ENCODE measurements at regions not wholly inside any gene's neighbourhood (a gene's known extent, or its start where the extent isn't known, plus 50 kb on each side); places are given as distances from the start of the nearest gene placed in this dataset.
"Not testable (repeated sequence)": the region's sequence is repeated elsewhere in the genome, so short reads cannot be mapped to it uniquely, and the experiment has no call there.

- no peak for DNase-seq (ENCODE audit: low read depth)
Observed at GRCh38 chr3:102332205-102332604, 102.6 kb upstream of the ZPLD1 start.

GRCh38 chr3:102332934-102333333 is 101.9 kb upstream of the ZPLD1 start:
- DNase-seq (ENCODE audit: low read depth): no peak

DNA sequence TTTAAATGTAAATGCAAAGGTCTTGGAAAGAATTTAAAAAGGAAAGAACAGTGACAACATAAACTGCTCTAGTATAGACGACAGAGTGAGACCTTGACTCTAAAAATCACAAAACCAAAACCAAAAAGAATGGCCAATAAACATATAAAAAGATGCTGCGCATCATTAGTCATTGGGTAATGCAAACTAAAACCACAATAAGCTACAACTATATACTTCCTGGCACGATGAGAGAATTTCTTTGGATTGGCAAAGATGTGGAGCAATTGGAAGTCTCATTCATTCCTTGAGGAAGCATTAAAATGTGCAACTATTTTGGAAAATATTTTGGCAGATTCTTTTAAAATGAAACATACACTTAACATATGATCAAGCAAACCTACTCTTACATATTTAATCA is 98.7 kb upstream of the ZPLD1 start:
- no peak for DNase-seq (ENCODE audit: low read depth)

DNA sequence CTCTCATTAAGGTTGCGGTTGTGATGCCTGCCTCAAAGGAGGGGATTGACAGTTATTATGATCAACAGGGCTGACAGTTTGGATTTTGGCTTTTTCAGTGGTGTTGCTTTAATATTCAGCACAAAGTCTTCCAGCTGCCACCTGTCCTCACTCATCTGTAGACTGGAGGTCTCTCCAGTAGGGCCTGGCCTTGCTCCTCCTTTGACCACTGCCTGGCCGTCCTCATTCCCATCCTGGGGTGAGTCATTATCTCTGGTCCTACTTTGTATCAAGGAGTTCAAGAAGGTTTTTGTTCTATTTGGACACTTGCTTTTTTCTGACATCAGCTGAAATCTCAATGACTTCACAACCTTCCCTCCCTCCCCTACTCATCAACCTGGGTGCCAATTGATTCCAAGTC is 95.1 kb upstream of the ZPLD1 start:
- no peak for DNase-seq (ENCODE audit: low read depth)

- no peak for DNase-seq (ENCODE audit: low read depth)
Observed at GRCh38 chr3:102346897-102347296, 87.9 kb upstream of the ZPLD1 start.

- no peak for DNase-seq (ENCODE audit: low read depth)
Observed at GRCh38 chr3:102348904-102349303, 85.9 kb upstream of the ZPLD1 start.

- no peak for DNase-seq (ENCODE audit: low read depth)
Observed at GRCh38 chr3:102353148-102353547, 81.7 kb upstream of the ZPLD1 start.

- DNase-seq (ENCODE audit: low read depth): no peak
Observed at GRCh38 chr3:102353805-102354204, 81.0 kb upstream of the ZPLD1 start.

DNA sequence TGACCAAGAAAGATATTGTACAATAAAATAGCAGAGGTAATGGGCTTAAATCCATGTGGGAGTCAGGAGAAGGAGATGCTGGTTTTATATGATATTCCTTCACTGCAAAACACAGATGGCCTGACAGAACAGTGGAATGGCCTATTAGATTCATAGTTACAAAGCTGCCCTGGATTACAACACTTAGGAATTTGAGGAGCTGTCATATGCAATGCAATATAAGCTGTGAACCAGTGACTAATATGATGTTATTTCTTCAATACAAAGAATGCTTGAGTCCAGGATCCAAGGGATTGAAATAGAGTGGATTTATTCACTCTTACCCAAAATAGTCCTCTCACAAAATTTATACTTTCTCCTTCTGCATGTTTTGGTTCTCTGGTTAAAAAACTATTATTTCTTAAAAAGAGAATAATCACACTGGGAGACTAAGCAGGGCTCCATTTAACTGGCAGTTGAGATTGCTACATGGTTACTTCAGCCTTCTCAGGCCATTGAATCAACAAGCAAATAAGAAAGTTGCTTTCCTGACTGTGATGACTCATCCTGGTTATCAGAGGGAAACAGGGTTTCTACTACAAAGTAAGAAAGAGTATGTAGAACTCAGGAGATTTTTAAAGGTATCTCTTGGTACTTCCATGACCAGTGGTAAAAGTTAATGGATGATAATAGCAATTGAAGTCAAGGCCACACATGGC is 79.8 kb upstream of the ZPLD1 start:
- no peak for DNase-seq (ENCODE audit: low read depth)

DNA sequence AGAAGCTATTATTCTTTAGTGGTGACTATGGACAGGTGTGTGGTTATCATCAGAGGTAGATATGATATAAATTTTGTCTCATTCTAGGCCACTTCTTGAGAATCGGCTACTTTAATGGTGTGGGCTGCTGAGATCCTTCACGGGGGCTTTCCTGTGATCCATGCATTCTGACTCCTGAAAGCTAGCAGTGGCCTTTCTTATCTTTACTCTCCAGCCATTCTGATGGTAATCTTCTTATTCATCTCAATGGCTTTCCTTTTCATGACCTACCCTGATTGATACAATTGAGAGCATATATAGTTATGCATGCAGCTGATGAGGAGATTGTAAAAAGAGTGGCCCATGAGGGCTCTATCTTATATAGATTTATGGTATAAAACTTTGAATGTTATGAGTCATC is 78.3 kb upstream of the ZPLD1 start:
- no peak for DNase-seq (ENCODE audit: low read depth)

DNA sequence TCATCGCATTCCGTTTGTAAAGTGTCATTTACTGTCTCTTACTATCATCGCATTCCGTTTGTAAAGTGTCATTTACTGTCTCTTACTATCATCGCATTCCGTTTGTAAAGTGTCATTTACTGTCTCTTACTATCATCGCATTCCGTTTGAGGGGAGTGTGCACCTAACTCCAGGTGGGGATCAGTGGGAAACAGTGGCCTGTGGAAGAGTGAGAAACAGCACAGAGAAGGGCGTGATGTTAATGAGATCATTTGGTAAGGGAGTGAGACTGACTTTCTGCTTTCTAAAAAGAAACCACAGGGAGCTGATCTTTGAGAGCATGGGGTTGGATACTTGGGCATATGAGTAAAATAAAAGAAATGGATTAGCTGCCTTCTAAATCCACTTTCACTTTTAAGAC is 77.5 kb upstream of the ZPLD1 start:
- not testable (repeated sequence) for DNase-seq (ENCODE audit: low read depth)

DNA sequence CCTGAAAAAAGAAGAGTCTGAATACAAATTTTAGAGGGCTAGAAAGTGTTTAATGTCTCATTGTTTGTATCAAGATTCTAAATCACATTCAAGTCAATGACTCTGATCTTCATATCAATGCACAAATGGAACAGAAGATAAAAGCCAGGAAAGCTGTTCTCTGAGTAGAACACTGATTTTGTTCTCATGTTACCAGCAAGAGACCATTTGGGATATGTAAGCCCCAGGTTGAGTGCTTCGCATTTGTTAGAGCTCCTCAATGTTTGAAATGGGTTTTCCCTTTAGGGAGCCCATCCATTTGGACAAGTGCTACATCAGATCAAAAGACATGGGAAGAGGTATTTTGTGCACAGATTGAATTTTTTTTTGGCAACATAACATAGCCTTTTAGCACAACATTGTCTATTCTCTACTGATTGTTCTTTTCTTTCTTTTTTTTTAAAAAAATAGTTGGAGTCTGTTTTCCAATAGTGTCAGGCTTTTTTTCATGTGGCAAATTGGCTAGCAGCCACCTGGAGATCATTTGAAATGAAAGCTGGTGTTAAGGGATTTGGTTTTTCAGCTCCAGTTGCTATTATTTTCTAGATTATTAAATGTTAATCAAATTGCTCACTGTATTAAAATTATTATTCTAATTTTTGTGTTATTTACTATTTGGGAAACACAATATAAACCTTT is 74.5 kb upstream of the ZPLD1 start:
- no peak for DNase-seq (ENCODE audit: low read depth)

- DNase-seq (ENCODE audit: low read depth): no peak
Observed at GRCh38 chr3:102361101-102361500, 73.7 kb upstream of the ZPLD1 start.

GRCh38 chr3:102366116-102366515 is 68.7 kb upstream of the ZPLD1 start:
- not testable (repeated sequence) for DNase-seq (ENCODE audit: low read depth)

GRCh38 chr3:102374863-102375634 is 59.8 kb upstream of the ZPLD1 start:
- no peak for DNase-seq (ENCODE audit: low read depth)

DNA sequence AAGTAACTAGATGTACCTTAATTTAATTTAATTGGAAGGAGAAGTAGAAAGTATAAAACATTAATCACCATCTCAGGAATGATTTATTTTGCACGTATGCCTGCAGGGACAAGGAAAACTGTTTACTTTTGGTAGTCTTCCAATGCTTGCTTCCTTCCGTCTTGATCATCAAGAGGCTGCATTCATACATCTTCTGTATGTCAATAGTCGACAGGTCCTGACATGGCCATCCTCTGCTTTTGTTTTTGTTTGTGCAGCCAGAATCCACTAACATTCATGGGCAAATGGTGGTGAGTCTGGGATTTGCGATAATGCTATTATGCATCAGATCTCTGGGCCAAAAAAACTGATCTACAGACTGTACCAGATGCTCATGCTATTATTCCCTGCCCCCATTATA is 56.6 kb upstream of the ZPLD1 start:
- DNase-seq (ENCODE audit: low read depth): no peak

DNA sequence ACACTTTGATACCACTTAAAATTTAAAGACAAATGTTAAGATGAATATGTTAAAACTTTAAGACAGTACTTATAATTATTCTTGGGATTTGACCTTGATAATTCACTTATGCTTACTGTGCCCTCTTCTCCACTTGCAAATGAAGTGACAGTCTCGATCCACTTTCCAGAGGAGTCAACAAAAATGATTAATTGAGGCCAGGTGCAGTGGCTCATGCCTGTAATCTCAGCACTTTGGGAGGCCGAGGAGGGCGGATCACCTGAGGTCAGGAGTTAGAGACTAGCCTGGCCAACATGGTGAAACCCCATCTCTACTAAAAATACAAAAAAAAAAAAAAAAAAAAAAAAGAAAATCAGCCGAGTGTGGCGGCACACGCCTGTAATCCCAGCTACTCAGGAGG is 52.6 kb upstream of the ZPLD1 start:
- not testable (repeated sequence) for DNase-seq (ENCODE audit: low read depth)

Data from stimulated activated CD8-positive, alpha-beta memory T cell treated with anti-CD3 and anti-CD28 coated beads, Interleukin-7, amount 100 ng/mL, for 24 hours (primary cell).